ENCODE measurements at regions not wholly inside any gene's neighbourhood (a gene's known extent, or its start where the extent isn't known, plus 50 kb on each side); places are given as distances from the start of the nearest gene placed in this dataset.
"Not testable (repeated sequence)": the region's sequence is repeated elsewhere in the genome, so short reads cannot be mapped to it uniquely, and the experiment has no call there.

- no peaks in the 10 kb centered on the region for H3K36me3 ChIP-seq (ENCODE audit: control insufficient read depth, insufficient read depth, low read length, severe bottlenecking)
Observed at GRCh38 chr4:174183259-174183658, 100.2 kb downstream of the FBXO8 start.

GRCh38 chr4:174181827-174182226 lies 101.6 kb downstream of the FBXO8 start:
- Histone ChIP-seq H3K9ac (ENCODE audit: low read length) (no peak overlapping the region), H3K27me3 (replicated peaks; ENCODE audit: control insufficient read depth, insufficient read depth, low read length) (no peaks in the 10 kb centered on the region), H3K4me1 (ENCODE audit: control insufficient read depth, insufficient read depth, low read length) (no peaks in the 10 kb centered on the region), H3K4me3 (ENCODE audit: low read length) (no peak overlapping the region), H3K9me3 (ENCODE audit: control insufficient read depth, low read length) (no peaks in the 10 kb centered on the region), H3K36me3 (ENCODE audit: control insufficient read depth, insufficient read depth, low read length, severe bottlenecking) (no peaks in the 10 kb centered on the region)
- DNase-seq (ENCODE audit: low read depth) = no peak

More at GRCh38 chr4:174183259-174183658, 100.2 kb downstream of the FBXO8 start:
- Histone ChIP-seq H3K4me3 (ENCODE audit: low read length) (no peak overlapping the region), H3K9ac (ENCODE audit: low read length) (no peak overlapping the region), H3K4me1 (ENCODE audit: control insufficient read depth, insufficient read depth, low read length) (no peaks in the 10 kb centered on the region), H3K27me3 (replicated peaks; ENCODE audit: control insufficient read depth, insufficient read depth, low read length) (no peaks in the 10 kb centered on the region), H3K9me3 (ENCODE audit: control insufficient read depth, low read length) (no peaks in the 10 kb centered on the region)
- DNase-seq (ENCODE audit: low read depth) = peak; percentile 18

GRCh38 chr4:174177536-174177935 lies 105.9 kb downstream of the FBXO8 start:
- Histone ChIP-seq H3K36me3 (ENCODE audit: control insufficient read depth, insufficient read depth, low read length, severe bottlenecking) (no peaks in the 10 kb centered on the region), H3K9me3 (ENCODE audit: control insufficient read depth, low read length) (no peaks in the 10 kb centered on the region), H3K9ac (ENCODE audit: low read length) (no peak overlapping the region), H3K4me1 (ENCODE audit: control insufficient read depth, insufficient read depth, low read length) (no peaks in the 10 kb centered on the region), H3K4me3 (ENCODE audit: low read length) (no peak overlapping the region), H3K27me3 (replicated peaks; ENCODE audit: control insufficient read depth, insufficient read depth, low read length) (no peaks in the 10 kb centered on the region)
- DNase-seq (ENCODE audit: low read depth) = peak; percentile 36

GRCh38 chr4:174175836-174176235 lies 107.6 kb downstream of the FBXO8 start:
- H3K4me3 ChIP-seq (ENCODE audit: low read length); H3K4me1 ChIP-seq (ENCODE audit: control insufficient read depth, insufficient read depth, low read length); H3K9ac ChIP-seq (ENCODE audit: low read length); H3K9me3 ChIP-seq (ENCODE audit: control insufficient read depth, low read length); H3K36me3 ChIP-seq (ENCODE audit: control insufficient read depth, insufficient read depth, low read length, severe bottlenecking); H3K27me3 ChIP-seq (replicated peaks; ENCODE audit: control insufficient read depth, insufficient read depth, low read length); DNase-seq (ENCODE audit: low read depth): not testable (repeated sequence)

GRCh38 chr4:174173360-174173759 lies 110.1 kb downstream of the FBXO8 start:
- Histone ChIP-seq H3K27me3 (replicated peaks; ENCODE audit: control insufficient read depth, insufficient read depth, low read length) (no peaks in the 10 kb centered on the region), H3K4me3 (ENCODE audit: low read length) (no peak overlapping the region), H3K36me3 (ENCODE audit: control insufficient read depth, insufficient read depth, low read length, severe bottlenecking) (no peaks in the 10 kb centered on the region), H3K9ac (ENCODE audit: low read length) (no peak overlapping the region), H3K4me1 (ENCODE audit: control insufficient read depth, insufficient read depth, low read length) (no peaks in the 10 kb centered on the region), H3K9me3 (ENCODE audit: control insufficient read depth, low read length) (no peaks in the 10 kb centered on the region)
- peak; percentile 61 for DNase-seq (ENCODE audit: low read depth)

- H3K4me1 ChIP-seq (ENCODE audit: control insufficient read depth, insufficient read depth, low read length) = no peaks in the 10 kb centered on the region
- H3K9ac ChIP-seq (ENCODE audit: low read length) = no peak overlapping the region
- no peaks in the 10 kb centered on the region for H3K27me3 ChIP-seq (replicated peaks; ENCODE audit: control insufficient read depth, insufficient read depth, low read length)
- no peaks in the 10 kb centered on the region for H3K36me3 ChIP-seq (ENCODE audit: control insufficient read depth, insufficient read depth, low read length, severe bottlenecking)
- H3K4me3 ChIP-seq (ENCODE audit: low read length) = no peak overlapping the region
- DNase-seq (ENCODE audit: low read depth) = no peak
- no peaks in the 10 kb centered on the region for H3K9me3 ChIP-seq (ENCODE audit: control insufficient read depth, low read length)
Observed at GRCh38 chr4:174172274-174172673, 111.2 kb downstream of the FBXO8 start.

GRCh38 chr4:174170906-174171305 lies 112.6 kb downstream of the FBXO8 start:
- Histone ChIP-seq H3K4me1 (ENCODE audit: control insufficient read depth, insufficient read depth, low read length) (no peaks in the 10 kb centered on the region), H3K27me3 (replicated peaks; ENCODE audit: control insufficient read depth, insufficient read depth, low read length) (no peaks in the 10 kb centered on the region)
- DNase-seq (ENCODE audit: low read depth) = no peak

GRCh38 chr4:174170091-174170490 lies 113.4 kb downstream of the FBXO8 start:
- DNase-seq (ENCODE audit: low read depth) = no peak
- Histone ChIP-seq H3K36me3 (ENCODE audit: control insufficient read depth, insufficient read depth, low read length, severe bottlenecking) (no peaks in the 10 kb centered on the region), H3K9ac (ENCODE audit: low read length) (no peak overlapping the region), H3K9me3 (ENCODE audit: control insufficient read depth, low read length) (no peaks in the 10 kb centered on the region), H3K27me3 (replicated peaks; ENCODE audit: control insufficient read depth, insufficient read depth, low read length) (no peaks in the 10 kb centered on the region), H3K4me3 (ENCODE audit: low read length) (no peak overlapping the region), H3K4me1 (ENCODE audit: control insufficient read depth, insufficient read depth, low read length) (no peaks in the 10 kb centered on the region)

More at GRCh38 chr4:174170906-174171305, 112.6 kb downstream of the FBXO8 start:
- H3K9me3 ChIP-seq (ENCODE audit: control insufficient read depth, low read length) = no peaks in the 10 kb centered on the region
- H3K4me3 ChIP-seq (ENCODE audit: low read length) = no peak overlapping the region
- no peaks in the 10 kb centered on the region for H3K36me3 ChIP-seq (ENCODE audit: control insufficient read depth, insufficient read depth, low read length, severe bottlenecking)
- H3K9ac ChIP-seq (ENCODE audit: low read length) = no peak overlapping the region

- no peak for DNase-seq (ENCODE audit: low read depth)
Observed at GRCh38 chr4:174157106-174157607, 126.3 kb downstream of the FBXO8 start.

GRCh38 chr4:174156239-174156826 lies 127.1 kb downstream of the FBXO8 start:
- Histone ChIP-seq H3K4me3 (ENCODE audit: low read length) (no peak overlapping the region), H3K9me3 (ENCODE audit: control insufficient read depth, low read length) (no peaks in the 10 kb centered on the region), H3K27me3 (replicated peaks; ENCODE audit: control insufficient read depth, insufficient read depth, low read length) (no peaks in the 10 kb centered on the region), H3K36me3 (ENCODE audit: control insufficient read depth, insufficient read depth, low read length, severe bottlenecking) (no peaks in the 10 kb centered on the region), H3K9ac (ENCODE audit: low read length) (peak overlapping the region; percentile 95), H3K4me1 (ENCODE audit: control insufficient read depth, insufficient read depth, low read length) (peaks cover 35% of the 10 kb centered on the region)
- DNase-seq (ENCODE audit: low read depth) = peak; percentile 82

More at GRCh38 chr4:174157106-174157607, 126.3 kb downstream of the FBXO8 start:
- H3K27me3 ChIP-seq (replicated peaks; ENCODE audit: control insufficient read depth, insufficient read depth, low read length) = no peaks in the 10 kb centered on the region
- H3K9me3 ChIP-seq (ENCODE audit: control insufficient read depth, low read length) = no peaks in the 10 kb centered on the region
- H3K36me3 ChIP-seq (ENCODE audit: control insufficient read depth, insufficient read depth, low read length, severe bottlenecking) = no peaks in the 10 kb centered on the region
- peak overlapping the region; percentile 44 for H3K9ac ChIP-seq (ENCODE audit: low read length)
- no peak overlapping the region for H3K4me3 ChIP-seq (ENCODE audit: low read length)
- H3K4me1 ChIP-seq (ENCODE audit: control insufficient read depth, insufficient read depth, low read length) = peaks cover 34% of the 10 kb centered on the region

- Histone ChIP-seq H3K27me3 (replicated peaks; ENCODE audit: control insufficient read depth, insufficient read depth, low read length) (no peaks in the 10 kb centered on the region), H3K4me3 (ENCODE audit: low read length) (peak overlapping the region; percentile 88), H3K36me3 (ENCODE audit: control insufficient read depth, insufficient read depth, low read length, severe bottlenecking) (no peaks in the 10 kb centered on the region), H3K9me3 (ENCODE audit: control insufficient read depth, low read length) (no peaks in the 10 kb centered on the region), H3K4me1 (ENCODE audit: control insufficient read depth, insufficient read depth, low read length) (peaks cover 35% of the 10 kb centered on the region), H3K9ac (ENCODE audit: low read length) (peak overlapping the region; percentile 95)
- DNase-seq (ENCODE audit: low read depth) = peak; percentile 88
Observed at GRCh38 chr4:174154215-174154854, 129.1 kb downstream of the FBXO8 start.

All from adipocyte (in vitro differentiated cells).